Common myeloid progenitor, CD34-positive (primary cell): ENCODE measurements at regions not wholly inside any gene's neighbourhood (a gene's known extent, or its start where the extent isn't known, plus 50 kb on each side); places are given as distances from the start of the nearest gene placed in this dataset.

Experiments used
- CTCF ChIA-PET: fragments of 350-600 bp; sonication (Branson Sonifier 250); formaldehyde crosslinking; loops from one replicate; lab custom pipeline; 2021; ENCODE audit warnings: antibody characterized with exemption; lab: Charles Lee
- POLR2A ChIA-PET: fragments of 350-600 bp; sonication (Branson Sonifier 250); formaldehyde crosslinking; loops from one replicate; lab custom pipeline; 2021; ENCODE audit warnings: antibody characterized with exemption; lab: Charles Lee
- DNase-seq, 3 donors: peaks; one replicate each; pipeline versions ENCODE4 v3.0.0 to v3.0.0-alpha.2; 2013
- H3K27ac ChIP-seq, 2 experiments: 1 replicate in 1 of 2; 2 replicates in 1 of 2; pipeline ENCODE4 v1.7.0; 2013; ENCODE audit warnings: inconsistent platforms in 2 of 2, low read length in 2 of 2, mild to moderate bottlenecking in 2 of 2, low read depth in 1 of 2, moderate library complexity in 1 of 2; ENCODE audit not compliant: severe bottlenecking in 2 of 2, insufficient read depth in 1 of 2, poor library complexity in 1 of 2
- H3K27me3 ChIP-seq, 5 experiments: replicated peaks in 2 of 5; 1 replicate in 3 of 5; 2 replicates in 2 of 5; pipeline versions ENCODE4 v1.6.1 to v1.7.0; 2013; ENCODE audit warnings: low read length in 4 of 5, mild to moderate bottlenecking in 2 of 5, moderate library complexity in 2 of 5, inconsistent platforms in 1 of 5; ENCODE audit not compliant: insufficient read depth in 5 of 5, control insufficient read depth in 4 of 5
- H3K36me3 ChIP-seq, 4 experiments: 1 replicate in 2 of 4; 2 replicates in 2 of 4; pipeline versions ENCODE4 v1.6.1 to v1.7.0; 2013; ENCODE audit warnings: low read length in 3 of 4, control low read depth in 1 of 4, mild to moderate bottlenecking in 1 of 4; ENCODE audit not compliant: control insufficient read depth in 4 of 4, insufficient read depth in 4 of 4
- H3K4me1 ChIP-seq, 4 experiments: 1 replicate in 3 of 4; 2 replicates in 1 of 4; pipeline versions ENCODE4 v1.6.1 to v1.7.1; 2013; ENCODE audit warnings: low read length in 3 of 4, mild to moderate bottlenecking in 3 of 4, control low read depth in 1 of 4, inconsistent platforms in 1 of 4, moderate library complexity in 1 of 4; ENCODE audit not compliant: control insufficient read depth in 4 of 4, insufficient read depth in 4 of 4; ENCODE audit errors: control extremely low read depth in 1 of 4
- H3K4me3 ChIP-seq, 7 experiments: 1 replicate in 4 of 7; 2 replicates in 3 of 7; pipeline versions ENCODE4 v1.5.1 to v1.7.0; 2013; ENCODE audit warnings: mild to moderate bottlenecking in 7 of 7, low read length in 6 of 7, moderate library complexity in 6 of 7, inconsistent platforms in 2 of 7, low read depth in 2 of 7, control low read depth in 1 of 7; ENCODE audit not compliant: insufficient read depth in 4 of 7, control insufficient read depth in 1 of 7; ENCODE audit errors: extremely low read depth in 1 of 7
- H3K9me3 ChIP-seq, 5 experiments: 1 replicate in 4 of 5; 2 replicates in 1 of 5; pipeline versions ENCODE4 v1.6.1 to v1.7.1; 2013; ENCODE audit warnings: low read length in 4 of 5, mild to moderate bottlenecking in 2 of 5, inconsistent platforms in 1 of 5, low read depth in 1 of 5, moderate library complexity in 1 of 5; ENCODE audit not compliant: control insufficient read depth in 4 of 5, insufficient read depth in 2 of 5; ENCODE audit errors: control extremely low read depth in 1 of 5
- WGBS: methylation state at CpG from one replicate; pipeline ENCODE4 v1.1.5; 2013; ENCODE audit not compliant: insufficient coverage; 5-methylcytosine and 5-hydroxymethylcytosine counted together

- Histone ChIP-seq H3K36me3 (no peaks in the 10 kb centered on the region), H3K27ac (no peak overlapping the region), H3K4me1 (no peaks in the 10 kb centered on the region), H3K9me3 (no peaks in the 10 kb centered on the region), H3K4me3 (no peak overlapping the region), H3K27me3 (no peaks in the 10 kb centered on the region)
- ChIA-PET POLR2A (no interaction called here), CTCF (no interaction called here)
- no peak for DNase-seq
- WGBS, result no CpG with 5 or more reads among the region's 2 CpGs
Measured at GRCh38 chrX:82466994-82467393, 1041.1 kb upstream of the POU3F4 start.
